MG63 (cell line): ENCODE measurements at regions not wholly inside any gene's neighbourhood (a gene's known extent, or its start where the extent isn't known, plus 50 kb on each side); places are given as distances from the start of the nearest gene placed in this dataset.

Experiments
- DNase-seq: peaks from one replicate; pipeline ENCODE4 v3.0.0-alpha.2; 2020
- H3K27me3 ChIP-seq: fragments of 250-450 bp; sonication (Bioruptor Pico); 2 replicates; pipeline ENCODE4 v1.5.1; 2020; ENCODE audit warnings: mild to moderate bottlenecking, moderate library complexity
- H3K36me3 ChIP-seq: fragments of 250-450 bp; sonication (Bioruptor Pico); 2 replicates; pipeline ENCODE4 v1.5.1; 2020; ENCODE audit warnings: mild to moderate bottlenecking, moderate library complexity
- H3K4me3 ChIP-seq: fragments of 250-450 bp; sonication (Bioruptor Pico); 2 replicates; pipeline ENCODE4 v1.5.1; 2020; ENCODE audit warnings: mild to moderate bottlenecking, moderate library complexity
- H3K9me3 ChIP-seq: fragments of 250-450 bp; sonication (Bioruptor Pico); 2 replicates; pipeline ENCODE4 v1.5.1; 2020; ENCODE audit warnings: mild to moderate bottlenecking, moderate library complexity

- Histone ChIP-seq H3K9me3 (no peaks in the 10 kb centered on the region), H3K36me3 (no peaks in the 10 kb centered on the region), H3K27me3 (no peaks in the 10 kb centered on the region), H3K4me3 (no peak overlapping the region)
- DNase-seq = peak; percentile 4
These were observed 487.5 kb upstream of the SGCD start for GRCh38 chr5:155839251-155840037.

GRCh38 chr5:155844542-155844941, 482.4 kb upstream of the SGCD start:
- H3K4me3 ChIP-seq = no peak overlapping the region

DNA sequence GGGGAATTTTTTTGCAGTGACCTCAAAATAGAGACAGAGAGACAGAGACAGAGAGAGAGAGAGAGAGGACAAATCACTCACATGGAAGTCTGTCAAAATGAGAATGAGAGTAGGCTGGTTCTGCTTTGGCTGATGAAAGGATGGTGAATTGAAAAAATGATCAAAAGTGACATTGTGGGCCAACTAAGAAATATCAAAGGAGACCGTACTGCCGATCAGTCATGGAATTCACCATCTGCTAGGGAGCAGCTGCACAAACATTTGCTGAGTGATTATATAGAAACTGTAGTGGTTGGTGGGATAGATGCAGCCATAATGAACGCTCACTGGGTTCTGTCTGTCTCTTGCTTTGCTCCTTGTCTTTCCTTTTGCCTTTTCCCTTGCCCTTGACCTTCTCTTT, 476.6 kb upstream of the SGCD start:
- no peaks in the 10 kb centered on the region for H3K27me3 ChIP-seq
- H3K4me3 ChIP-seq = no peak overlapping the region
- H3K36me3 ChIP-seq = no peaks in the 10 kb centered on the region
- no peak for DNase-seq
- no peaks in the 10 kb centered on the region; the same call in 1 of the 2 replicates for H3K9me3 ChIP-seq

More at GRCh38 chr5:155844542-155844941, 482.4 kb upstream of the SGCD start:
- no peaks in the 10 kb centered on the region for H3K36me3 ChIP-seq
- no peaks in the 10 kb centered on the region for H3K27me3 ChIP-seq
- no peaks in the 10 kb centered on the region for H3K9me3 ChIP-seq
- DNase-seq = no peak

GRCh38 chr5:155866971-155867370, 460.0 kb upstream of the SGCD start:
- no peaks in the 10 kb centered on the region for H3K27me3 ChIP-seq
- no peaks in the 10 kb centered on the region for H3K36me3 ChIP-seq
- no peaks in the 10 kb centered on the region for H3K9me3 ChIP-seq
- DNase-seq = no peak
- no peak overlapping the region for H3K4me3 ChIP-seq

- H3K4me3 ChIP-seq = no peak overlapping the region
- no peak for DNase-seq
- H3K27me3 ChIP-seq = no peaks in the 10 kb centered on the region
These were observed 459.4 kb upstream of the SGCD start for GRCh38 chr5:155867522-155868088.

DNA sequence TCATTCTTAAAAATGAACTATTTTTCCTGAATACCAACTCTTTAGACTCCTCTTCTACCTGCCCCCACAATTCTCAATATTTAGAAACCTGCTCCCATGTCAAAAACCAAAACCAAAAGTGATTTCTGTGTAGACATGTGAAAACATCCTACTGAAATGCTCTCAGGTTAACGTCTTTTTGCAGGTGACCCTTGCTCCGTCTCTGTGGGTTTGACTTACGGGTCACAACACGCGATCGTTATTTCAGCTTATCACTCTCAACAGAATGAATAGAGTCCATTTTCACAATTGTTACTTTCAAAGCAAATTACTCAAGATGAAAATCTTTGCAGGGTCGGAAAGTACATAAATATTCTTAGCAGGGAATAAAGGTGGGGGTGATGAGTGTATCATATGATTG, 456.3 kb upstream of the SGCD start:
- Histone ChIP-seq H3K27me3 (no peaks in the 10 kb centered on the region), H3K9me3 (no peaks in the 10 kb centered on the region), H3K36me3 (no peaks in the 10 kb centered on the region), H3K4me3 (no peak overlapping the region)
- no peak for DNase-seq

More at GRCh38 chr5:155867522-155868088, 459.4 kb upstream of the SGCD start:
- no peaks in the 10 kb centered on the region for H3K36me3 ChIP-seq
- no peaks in the 10 kb centered on the region for H3K9me3 ChIP-seq

- H3K36me3 ChIP-seq = no peaks in the 10 kb centered on the region
- no peak overlapping the region for H3K4me3 ChIP-seq
- H3K27me3 ChIP-seq = no peaks in the 10 kb centered on the region
- no peak for DNase-seq
- no peaks in the 10 kb centered on the region for H3K9me3 ChIP-seq
These were observed 455.3 kb upstream of the SGCD start for GRCh38 chr5:155871623-155872022.

GRCh38 chr5:155872629-155873220, 454.2 kb upstream of the SGCD start:
- no peaks in the 10 kb centered on the region for H3K9me3 ChIP-seq
- DNase-seq = peak; percentile 36
- no peaks in the 10 kb centered on the region for H3K27me3 ChIP-seq
- H3K4me3 ChIP-seq = no peak overlapping the region
- H3K36me3 ChIP-seq = no peaks in the 10 kb centered on the region

- DNase-seq = peak; percentile 69
- Histone ChIP-seq H3K27me3 (no peaks in the 10 kb centered on the region), H3K4me3 (no peak overlapping the region)
These were observed 447.9 kb upstream of the SGCD start for GRCh38 chr5:155878991-155879575.

DNA sequence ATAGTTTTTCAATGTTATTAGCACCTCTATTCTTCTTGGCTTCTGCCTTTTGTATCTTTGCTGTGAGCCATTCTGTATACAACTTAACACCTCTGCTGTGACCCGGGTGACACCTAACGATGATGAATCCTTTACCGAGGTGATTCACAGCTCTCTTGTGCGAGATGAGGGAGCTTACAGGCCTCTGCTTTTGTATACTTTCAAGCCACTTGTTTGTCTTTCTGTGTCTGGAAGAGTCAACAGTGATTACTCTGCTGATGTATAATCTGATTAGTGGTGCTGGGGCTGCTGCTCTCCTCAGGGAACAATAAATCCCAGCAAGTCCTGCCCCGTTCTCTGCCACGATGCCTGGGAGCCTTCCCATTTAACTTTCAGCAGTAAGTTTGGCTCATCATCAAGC, 442.9 kb upstream of the SGCD start:
- H3K9me3 ChIP-seq = no peaks in the 10 kb centered on the region
- H3K36me3 ChIP-seq = no peaks in the 10 kb centered on the region
- H3K4me3 ChIP-seq = no peak overlapping the region
- DNase-seq = peak; percentile 35
- no peaks in the 10 kb centered on the region; the same call in 1 of the 2 replicates for H3K27me3 ChIP-seq

More at GRCh38 chr5:155878991-155879575, 447.9 kb upstream of the SGCD start:
- Histone ChIP-seq H3K36me3 (no peaks in the 10 kb centered on the region), H3K9me3 (no peaks in the 10 kb centered on the region)

- Histone ChIP-seq H3K9me3 (no peaks in the 10 kb centered on the region), H3K27me3 (peaks cover 2% of the 10 kb centered on the region; the same call in 1 of the 2 replicates), H3K4me3 (no peak overlapping the region), H3K36me3 (no peaks in the 10 kb centered on the region)
- no peak for DNase-seq
These were observed 441.8 kb upstream of the SGCD start for GRCh38 chr5:155885199-155885598.

DNA sequence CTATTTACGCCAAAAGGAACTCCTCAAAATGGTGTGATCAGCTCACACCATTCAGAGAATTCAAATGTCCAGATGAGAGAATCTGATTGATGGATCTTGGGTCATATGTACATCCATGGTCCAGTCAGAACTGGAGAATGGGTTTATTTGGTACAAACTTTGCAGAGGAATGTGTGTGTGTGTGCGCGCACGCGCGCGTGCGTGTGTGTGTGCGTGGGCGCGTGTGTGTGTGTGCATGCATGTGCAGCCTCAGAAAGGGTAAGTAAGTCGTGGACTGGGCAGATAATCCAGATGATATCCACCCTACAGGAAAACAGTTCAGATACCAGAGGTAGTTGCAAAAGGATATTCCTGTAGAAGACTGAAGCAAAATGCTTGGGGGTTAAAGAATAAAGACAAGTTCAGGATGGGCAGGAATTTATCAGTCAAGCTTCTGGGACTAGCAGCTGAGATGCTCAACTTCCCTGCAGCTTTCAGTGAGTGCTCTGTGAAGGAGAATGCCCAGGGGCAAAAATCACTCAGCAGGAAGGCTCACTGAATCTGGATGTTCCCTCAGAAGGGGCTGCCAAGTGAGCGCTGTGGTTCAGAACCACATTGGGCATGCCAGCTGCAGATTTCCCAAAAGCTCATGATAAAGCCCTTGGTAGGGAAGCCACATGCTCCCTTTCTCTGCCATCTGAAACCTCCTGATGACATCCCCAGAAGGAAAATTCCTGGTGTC, 440.5 kb upstream of the SGCD start:
- peak; percentile 64 for DNase-seq
- no peaks in the 10 kb centered on the region for H3K9me3 ChIP-seq
- H3K36me3 ChIP-seq = no peaks in the 10 kb centered on the region
- no peak overlapping the region for H3K4me3 ChIP-seq
- peaks cover 2% of the 10 kb centered on the region; the same call in 1 of the 2 replicates for H3K27me3 ChIP-seq

DNA sequence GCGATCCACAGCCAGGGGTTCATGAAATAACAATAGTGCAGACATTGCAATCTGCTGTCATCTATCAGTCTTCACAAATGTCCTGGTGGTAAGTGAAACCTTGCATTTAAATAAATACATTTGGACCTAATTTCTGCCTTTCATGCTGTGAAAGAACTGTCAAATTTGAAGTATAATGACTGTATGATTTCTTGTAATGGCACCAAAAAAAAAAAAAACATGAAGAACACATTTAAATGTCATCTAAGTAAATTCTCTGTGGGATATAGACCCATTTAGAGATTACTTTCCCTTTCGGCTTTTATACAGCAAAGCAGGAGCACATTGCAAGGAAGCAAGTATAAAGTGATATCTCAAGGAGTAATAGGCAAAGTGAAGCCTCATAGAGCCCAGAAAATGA, 431.5 kb upstream of the SGCD start:
- DNase-seq = no peak

GRCh38 chr5:155897761-155898160, 429.2 kb upstream of the SGCD start:
- Histone ChIP-seq H3K36me3 (no peaks in the 10 kb centered on the region), H3K9me3 (no peaks in the 10 kb centered on the region), H3K4me3 (no peak overlapping the region), H3K27me3 (no peaks in the 10 kb centered on the region)
- no peak for DNase-seq

More for the DNA sequence above, 431.5 kb upstream of the SGCD start:
- Histone ChIP-seq H3K27me3 (no peaks in the 10 kb centered on the region), H3K36me3 (no peaks in the 10 kb centered on the region), H3K9me3 (no peaks in the 10 kb centered on the region), H3K4me3 (no peak overlapping the region)

- Histone ChIP-seq H3K4me3 (no peak overlapping the region), H3K36me3 (no peaks in the 10 kb centered on the region), H3K9me3 (no peaks in the 10 kb centered on the region), H3K27me3 (no peaks in the 10 kb centered on the region)
- DNase-seq = no peak
These were observed 428.7 kb upstream of the SGCD start for GRCh38 chr5:155898284-155898683.

DNA sequence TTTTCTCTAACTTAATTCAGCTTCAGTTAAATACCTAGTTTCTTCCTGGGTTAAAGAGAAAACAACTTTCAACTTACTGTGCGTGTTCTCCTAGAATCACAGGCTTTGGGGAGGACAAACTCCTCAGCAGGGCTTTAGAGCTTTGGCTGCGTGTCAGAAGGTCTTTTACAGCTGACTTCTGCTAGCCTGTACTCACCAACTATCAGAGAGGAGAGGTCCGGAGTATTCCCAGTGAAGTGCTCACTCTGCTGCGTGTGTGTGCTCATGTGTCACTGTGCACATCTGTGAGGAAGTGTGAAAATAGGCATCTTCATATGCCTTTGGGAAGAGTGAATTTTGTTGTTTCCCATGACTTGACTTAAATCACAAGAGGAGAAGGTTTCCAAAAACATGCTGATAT, 423.2 kb upstream of the SGCD start:
- no peak for DNase-seq
- Histone ChIP-seq H3K9me3 (no peaks in the 10 kb centered on the region), H3K27me3 (no peaks in the 10 kb centered on the region), H3K4me3 (no peak overlapping the region), H3K36me3 (no peaks in the 10 kb centered on the region)

GRCh38 chr5:155905364-155905763, 421.6 kb upstream of the SGCD start:
- no peak overlapping the region for H3K4me3 ChIP-seq
- DNase-seq = peak; percentile 81
- no peaks in the 10 kb centered on the region for H3K27me3 ChIP-seq
- H3K9me3 ChIP-seq = no peaks in the 10 kb centered on the region
- H3K36me3 ChIP-seq = no peaks in the 10 kb centered on the region
